ENCODE measurements at regions not wholly inside any gene's neighbourhood (a gene's known extent, or its start where the extent isn't known, plus 50 kb on each side); places are given as distances from the start of the nearest gene placed in this dataset.

- no peak overlapping the region for H3K4me3 ChIP-seq (ENCODE audit: low read length)
- no peaks in the 10 kb centered on the region for H3K79me2 ChIP-seq (ENCODE audit: low read length)
- H3K27ac ChIP-seq (ENCODE audit: low read length), result no peak overlapping the region
- TF ChIP-seq EZH2phosphoT487 (IDR thresholded peaks at IDR 0.05; ENCODE audit: low read length) (no peak), CTCF (IDR thresholded peaks at IDR 0.05; ENCODE audit: low read length) (no peak), EZH2 (optimal IDR thresholded peaks at IDR 0.05; ENCODE audit: low read depth, low read length) (no peak)
- H4K20me1 ChIP-seq (ENCODE audit: insufficient read depth, low read length), result no peaks in the 10 kb centered on the region
- H3K4me1 ChIP-seq (ENCODE audit: low read length), result no peaks in the 10 kb centered on the region
- H3K27me3 ChIP-seq (replicated peaks; ENCODE audit: insufficient read depth, low read length), result no peaks in the 10 kb centered on the region
- H3K9me2 ChIP-seq (replicated peaks; ENCODE audit: insufficient read depth, low read length), result no peaks in the 10 kb centered on the region
- no peak overlapping the region for H3K9ac ChIP-seq (ENCODE audit: low read length)
- H3K4me2 ChIP-seq (ENCODE audit: low read depth, low read length), result no peak overlapping the region
- no peaks in the 10 kb centered on the region for H3K36me3 ChIP-seq (replicated peaks; ENCODE audit: insufficient read depth, low read length)
- no peak overlapping the region for H2AFZ ChIP-seq (ENCODE audit: low read length)
- DNase-seq, result no peak
- H3F3A ChIP-seq (ENCODE audit: insufficient read depth, low read length), result no peaks in the 10 kb centered on the region
- no peaks in the 10 kb centered on the region for H3K9me3 ChIP-seq (replicated peaks; ENCODE audit: insufficient read depth, low read length)
Observed at GRCh38 chr18:10275486-10275885, 178.9 kb upstream of the APCDD1 start.

GRCh38 chr18:10278265-10278664 lies 176.2 kb upstream of the APCDD1 start:
- H3K27ac ChIP-seq (ENCODE audit: low read length), result no peak overlapping the region
- H3K79me2 ChIP-seq (ENCODE audit: low read length), result no peaks in the 10 kb centered on the region
- no peaks in the 10 kb centered on the region for H3K9me3 ChIP-seq (replicated peaks; ENCODE audit: insufficient read depth, low read length)
- no peak for DNase-seq
- H3K4me2 ChIP-seq (ENCODE audit: low read depth, low read length), result no peak overlapping the region
- no peaks in the 10 kb centered on the region for H4K20me1 ChIP-seq (ENCODE audit: insufficient read depth, low read length)
- H3K9me2 ChIP-seq (replicated peaks; ENCODE audit: insufficient read depth, low read length), result no peaks in the 10 kb centered on the region
- no peaks in the 10 kb centered on the region for H3K27me3 ChIP-seq (replicated peaks; ENCODE audit: insufficient read depth, low read length)
- no peaks in the 10 kb centered on the region for H3F3A ChIP-seq (ENCODE audit: insufficient read depth, low read length)
- no peaks in the 10 kb centered on the region for H3K36me3 ChIP-seq (replicated peaks; ENCODE audit: insufficient read depth, low read length)
- no peak overlapping the region for H3K9ac ChIP-seq (ENCODE audit: low read length)
- H2AFZ ChIP-seq (ENCODE audit: low read length), result no peak overlapping the region
- H3K4me3 ChIP-seq (ENCODE audit: low read length), result no peak overlapping the region
- TF ChIP-seq EZH2 (optimal IDR thresholded peaks at IDR 0.05; ENCODE audit: low read depth, low read length) (no peak), CTCF (IDR thresholded peaks at IDR 0.05; ENCODE audit: low read length) (no peak), EZH2phosphoT487 (IDR thresholded peaks at IDR 0.05; ENCODE audit: low read length) (no peak)
- H3K4me1 ChIP-seq (ENCODE audit: low read length), result no peaks in the 10 kb centered on the region

GRCh38 chr18:10279471-10279870 lies 175.0 kb upstream of the APCDD1 start:
- Histone ChIP-seq H3F3A (ENCODE audit: insufficient read depth, low read length) (no peaks in the 10 kb centered on the region), H2AFZ (ENCODE audit: low read length) (no peak overlapping the region), H3K4me3 (ENCODE audit: low read length) (no peak overlapping the region), H3K9me3 (replicated peaks; ENCODE audit: insufficient read depth, low read length) (no peaks in the 10 kb centered on the region), H3K27ac (ENCODE audit: low read length) (no peak overlapping the region), H3K79me2 (ENCODE audit: low read length) (no peaks in the 10 kb centered on the region), H3K27me3 (replicated peaks; ENCODE audit: insufficient read depth, low read length) (no peaks in the 10 kb centered on the region), H3K9ac (ENCODE audit: low read length) (no peak overlapping the region), H3K9me2 (replicated peaks; ENCODE audit: insufficient read depth, low read length) (no peaks in the 10 kb centered on the region), H3K4me1 (ENCODE audit: low read length) (no peaks in the 10 kb centered on the region), H4K20me1 (ENCODE audit: insufficient read depth, low read length) (no peaks in the 10 kb centered on the region), H3K36me3 (replicated peaks; ENCODE audit: insufficient read depth, low read length) (no peaks in the 10 kb centered on the region), H3K4me2 (ENCODE audit: low read depth, low read length) (no peak overlapping the region)
- TF ChIP-seq EZH2 (optimal IDR thresholded peaks at IDR 0.05; ENCODE audit: low read depth, low read length), result no peak
- no peak for TF ChIP-seq EZH2phosphoT487 (IDR thresholded peaks at IDR 0.05; ENCODE audit: low read length)
- no peak for TF ChIP-seq CTCF (IDR thresholded peaks at IDR 0.05; ENCODE audit: low read length)
- no peak for DNase-seq

Measured in MM.1S (cell line).